ENCODE measurements at regions not wholly inside any gene's neighbourhood (a gene's known extent, or its start where the extent isn't known, plus 50 kb on each side); places are given as distances from the start of the nearest gene placed in this dataset.
"Not testable (repeated sequence)": the region's sequence is repeated elsewhere in the genome, so short reads cannot be mapped to it uniquely, and the experiment has no call there.

- DNase-seq: no peak
Observed at GRCh38 chr6:51141080-51141479, 322.4 kb downstream of the TFAP2B start.

- no peak for DNase-seq
Observed at GRCh38 chr6:51147756-51148155, 329.1 kb downstream of the TFAP2B start.

- DNase-seq: no peak
Observed at GRCh38 chr6:51152594-51152993, 333.9 kb downstream of the TFAP2B start.

GRCh38 chr6:51153109-51153508 is 334.4 kb downstream of the TFAP2B start:
- no peak for DNase-seq

GRCh38 chr6:51154925-51155324 is 336.3 kb downstream of the TFAP2B start:
- not testable (repeated sequence) for DNase-seq

- not testable (repeated sequence) for DNase-seq
Observed at GRCh38 chr6:51159260-51159659, 340.6 kb downstream of the TFAP2B start.

- no peak for DNase-seq
Observed at GRCh38 chr6:51161752-51162151, 343.1 kb downstream of the TFAP2B start.

GRCh38 chr6:51163843-51164529 is 345.3 kb downstream of the TFAP2B start:
- no peak for DNase-seq

- DNase-seq: no peak
Observed at GRCh38 chr6:51166914-51167313, 348.2 kb downstream of the TFAP2B start.

GRCh38 chr6:51167468-51167867 is 348.8 kb downstream of the TFAP2B start:
- no peak for DNase-seq

GRCh38 chr6:51182827-51183226 is 364.2 kb downstream of the TFAP2B start:
- DNase-seq: no peak

- DNase-seq: no peak
Observed at GRCh38 chr6:51184046-51184445, 365.4 kb downstream of the TFAP2B start.

- not testable (repeated sequence) for DNase-seq
Observed at GRCh38 chr6:51193163-51193562, 374.5 kb downstream of the TFAP2B start.

- no peak for DNase-seq
Observed at GRCh38 chr6:51199105-51199552, 380.5 kb downstream of the TFAP2B start.

GRCh38 chr6:51199733-51200260 is 381.1 kb downstream of the TFAP2B start:
- no peak for DNase-seq

- no peak for DNase-seq
Observed at GRCh38 chr6:51200676-51201075, 382.0 kb downstream of the TFAP2B start.

- not testable (repeated sequence) for DNase-seq
Observed at GRCh38 chr6:51202653-51203052, 384.0 kb downstream of the TFAP2B start.

GRCh38 chr6:51203504-51203903 is 384.8 kb downstream of the TFAP2B start:
- DNase-seq: no peak

- not testable (repeated sequence) for DNase-seq
Observed at GRCh38 chr6:51206686-51207085, 388.0 kb downstream of the TFAP2B start.

GRCh38 chr6:51209651-51210050 is 391.0 kb downstream of the TFAP2B start:
- no peak for DNase-seq

GRCh38 chr6:51213811-51214210 is 395.1 kb downstream of the TFAP2B start:
- no peak for DNase-seq

GRCh38 chr6:51214442-51214841 is 395.8 kb downstream of the TFAP2B start:
- no peak for DNase-seq

- no peak for DNase-seq
Observed at GRCh38 chr6:51218181-51218580, 399.5 kb downstream of the TFAP2B start.

Data from right lung (tissue), 2 donors.